ENCODE measurements at regions not wholly inside any gene's neighbourhood (a gene's known extent, or its start where the extent isn't known, plus 50 kb on each side); places are given as distances from the start of the nearest gene placed in this dataset.

DNA sequence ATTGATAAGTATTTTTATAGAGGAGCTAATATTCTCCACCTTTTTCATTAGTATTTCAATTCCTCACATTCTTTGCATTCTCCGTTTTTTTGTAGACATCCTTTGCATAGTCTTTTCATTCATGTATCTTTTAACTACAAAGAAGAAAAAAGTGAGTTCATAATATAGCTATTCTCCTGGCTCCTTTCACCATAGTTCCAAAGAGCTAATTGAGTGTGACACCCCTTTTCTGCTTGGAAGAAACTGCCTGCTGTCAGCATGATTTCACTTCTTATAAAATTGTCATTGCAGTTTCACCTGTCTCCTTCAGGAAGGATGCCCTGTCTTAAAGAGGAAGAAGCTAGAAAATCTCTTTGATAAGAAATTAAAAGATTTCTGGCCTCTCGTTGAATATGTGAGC lies 991.1 kb downstream of the KCNT2 start:
- no peak for DNase-seq

DNA sequence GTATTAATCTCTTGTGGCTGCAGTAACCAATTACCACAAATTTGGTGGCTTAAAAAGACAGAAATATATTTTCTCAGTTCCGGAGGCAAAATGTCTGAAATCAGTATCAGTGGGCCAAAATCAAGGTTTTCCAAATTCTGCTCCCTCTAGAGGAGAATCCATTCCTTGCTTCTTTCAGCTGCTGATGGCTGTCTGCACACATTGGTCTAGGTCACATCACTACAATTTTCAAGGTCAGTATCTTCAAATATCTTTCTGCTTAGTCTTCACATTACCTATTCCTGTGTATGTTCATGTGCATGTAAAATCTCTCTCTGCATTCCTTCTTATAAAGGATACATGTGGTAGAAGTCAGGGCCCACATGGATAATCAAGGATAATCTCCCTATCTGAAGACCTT lies 999.4 kb downstream of the KCNT2 start:
- no peak for DNase-seq

DNA sequence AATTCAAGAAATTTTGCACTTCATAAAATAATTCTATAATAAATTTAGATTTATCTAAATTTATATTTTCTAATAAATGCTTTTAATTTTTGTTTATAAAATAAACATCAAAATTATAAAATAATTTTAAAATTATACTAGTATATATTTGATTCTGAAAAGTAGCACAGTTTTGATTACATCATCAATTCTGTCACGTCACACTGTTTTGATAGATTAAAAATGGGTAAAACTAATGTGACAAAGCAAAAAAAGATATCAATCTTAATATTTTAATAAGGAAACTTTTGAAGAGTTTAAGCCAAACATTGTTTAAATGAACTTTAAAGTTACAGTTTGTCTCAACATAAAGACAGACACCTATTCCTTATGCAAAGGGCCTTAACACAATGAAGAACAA lies 1001.8 kb downstream of the KCNT2 start:
- no peak for DNase-seq

DNA sequence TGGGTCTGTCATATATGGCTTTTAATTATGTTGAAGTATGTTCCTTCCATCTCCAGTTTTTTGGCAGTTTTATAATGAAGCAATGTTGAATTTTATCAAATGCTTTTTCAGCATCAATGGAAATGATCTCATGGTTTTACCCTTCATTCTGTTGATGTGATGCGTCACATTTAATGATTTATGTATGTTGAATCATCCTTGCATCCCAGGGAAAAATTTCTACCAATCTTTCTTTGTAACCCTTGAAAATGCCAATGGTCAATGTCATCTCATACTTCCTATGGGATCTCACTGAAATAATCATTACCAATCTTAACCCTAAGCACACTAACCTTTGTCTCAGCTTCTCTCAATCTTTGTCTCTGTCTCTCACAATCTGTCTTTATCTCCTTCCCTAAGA lies 1004.0 kb downstream of the KCNT2 start:
- DNase-seq = no peak

DNA sequence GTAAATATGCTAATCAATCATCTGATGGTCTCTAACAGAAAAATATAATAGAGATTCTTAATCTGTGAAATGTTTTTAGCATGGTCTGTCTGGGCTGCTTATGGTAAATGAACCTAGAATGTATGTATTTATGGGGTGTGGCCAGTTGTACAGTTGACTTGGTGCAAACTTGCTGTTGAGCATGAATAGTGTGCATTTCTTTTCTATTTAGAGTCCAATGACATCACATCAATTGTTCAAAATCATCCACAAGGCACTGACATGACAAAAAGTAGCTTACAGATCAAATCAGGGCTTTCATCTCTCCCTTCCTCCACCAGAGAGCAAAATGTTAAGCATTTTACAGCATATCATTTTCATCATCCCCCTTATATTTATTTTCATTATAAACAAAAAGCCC lies 1010.3 kb downstream of the KCNT2 start:
- no peak for DNase-seq

DNA sequence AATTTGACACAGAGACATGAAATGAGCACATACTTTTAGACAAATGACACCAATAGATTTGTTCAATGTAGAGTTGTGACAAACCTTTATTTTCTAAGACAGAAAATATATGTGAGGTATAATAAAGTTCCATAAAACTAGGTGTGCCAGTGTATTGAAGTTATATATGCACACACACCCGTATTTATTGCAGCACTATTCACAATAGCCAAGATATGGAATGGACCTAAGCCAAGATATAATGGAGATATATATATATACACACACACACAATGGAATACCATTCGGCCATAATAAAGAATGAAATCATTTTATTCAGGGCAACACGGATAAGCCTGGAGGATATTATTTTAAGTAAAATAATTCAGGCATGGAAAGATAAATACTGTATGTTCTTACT lies 1013.5 kb downstream of the KCNT2 start:
- no peak for DNase-seq

DNA sequence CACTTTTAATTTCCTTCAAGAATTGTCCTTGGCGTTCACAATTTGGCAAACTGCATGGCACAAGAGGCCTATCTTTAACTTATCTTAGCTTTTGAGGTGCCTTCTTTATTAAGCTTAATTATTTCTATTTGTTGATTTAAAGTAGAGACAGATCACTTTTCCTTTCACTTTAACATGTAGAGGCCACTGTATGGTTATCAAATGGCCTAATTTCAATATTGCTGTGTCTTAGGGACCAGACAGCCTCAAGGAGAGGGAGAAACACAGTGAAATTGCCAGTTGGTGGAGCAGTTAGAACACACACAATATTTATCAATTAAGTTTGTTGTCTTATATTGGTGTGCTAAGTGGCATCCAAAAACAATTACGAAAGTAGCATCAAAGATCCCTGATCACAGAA lies 1013.9 kb downstream of the KCNT2 start:
- DNase-seq = no peak

DNA sequence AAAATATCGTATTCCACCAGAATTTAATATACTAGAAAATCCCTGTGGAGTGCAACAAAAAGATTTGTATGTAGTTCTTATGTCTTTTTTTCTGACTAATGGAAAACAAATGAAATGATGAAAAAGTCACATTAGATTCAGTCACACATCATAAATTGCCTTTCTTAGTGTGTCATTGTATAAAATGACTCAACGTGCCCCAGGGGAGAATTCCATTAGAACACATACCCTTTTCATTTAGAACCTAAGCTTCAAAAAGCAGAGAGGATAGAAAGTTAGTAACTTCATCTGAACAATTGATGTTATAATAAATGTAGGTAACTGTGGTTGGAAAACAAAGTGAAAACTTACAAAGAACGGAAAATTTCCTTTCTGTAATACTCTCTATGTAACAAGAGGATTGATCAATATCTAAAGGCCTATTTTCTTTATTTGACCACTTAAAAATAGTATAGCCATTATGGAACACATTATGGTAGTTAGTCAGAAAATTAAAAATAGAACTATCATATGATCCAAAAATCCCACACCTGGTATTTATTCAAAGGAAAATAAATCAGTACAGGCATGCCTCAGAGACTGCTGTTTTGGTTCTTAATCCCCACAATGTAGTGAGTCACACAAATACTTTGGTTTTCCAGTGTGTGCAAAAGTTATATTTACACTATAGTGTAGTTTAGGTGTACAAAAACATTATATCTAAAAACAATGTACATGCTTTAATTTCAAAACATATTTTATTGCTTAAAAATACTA lies 1016.1 kb downstream of the KCNT2 start:
- peak; percentile 24 for DNase-seq

DNA sequence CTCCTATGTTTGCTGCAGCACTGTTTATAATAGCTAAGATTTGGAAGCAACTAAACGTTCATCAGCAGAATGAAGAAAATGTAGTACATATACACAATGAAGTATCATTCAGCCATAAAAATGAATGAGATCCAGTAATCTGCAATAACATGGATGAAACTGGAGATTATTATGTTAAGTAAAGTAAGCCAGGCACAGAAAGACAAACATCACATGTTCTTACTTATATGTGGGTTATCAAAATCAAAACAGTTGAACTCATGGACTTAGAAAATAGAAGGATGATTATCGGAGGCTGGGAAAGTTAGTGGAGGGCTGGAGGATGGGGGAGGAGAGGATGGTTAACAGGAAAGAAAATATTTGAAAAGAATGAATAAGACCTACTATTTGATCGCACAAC lies 1017.6 kb downstream of the KCNT2 start:
- no peak for DNase-seq

DNA sequence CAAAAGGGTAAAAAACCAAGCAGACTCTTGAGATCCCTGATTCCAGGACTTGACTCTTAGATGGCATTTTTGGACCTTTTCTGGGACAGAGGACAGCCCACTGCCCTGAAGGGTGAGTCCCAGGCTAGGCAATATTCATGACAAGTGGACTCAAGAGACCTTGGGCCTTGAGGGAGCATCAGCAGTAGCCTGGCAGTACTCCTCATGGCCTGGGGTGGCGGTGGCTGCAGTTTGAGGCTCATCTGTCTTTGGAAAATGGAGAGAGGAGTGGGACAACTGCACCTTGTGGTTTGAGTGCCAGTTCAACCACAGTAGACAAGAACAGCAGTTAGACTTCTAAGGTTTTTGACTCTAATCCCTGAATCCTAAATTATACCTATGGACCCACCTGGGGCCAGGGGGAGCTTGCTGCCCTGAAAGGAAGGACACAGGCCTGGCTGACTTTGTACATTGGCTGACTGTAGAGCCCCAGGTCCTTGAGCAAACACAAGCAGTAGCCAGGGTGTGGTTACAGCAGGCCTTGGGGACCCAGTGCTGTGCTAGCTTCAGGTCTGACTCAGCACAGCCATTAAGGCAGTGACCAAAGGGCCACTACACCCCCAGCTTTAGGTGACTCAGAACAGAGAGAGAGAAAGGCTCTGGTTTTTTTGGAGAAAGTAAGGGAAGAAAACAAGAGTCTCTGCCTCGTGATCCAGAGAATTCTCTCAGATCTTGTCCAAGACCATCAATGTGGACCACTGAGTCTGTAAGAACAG lies 1023.2 kb downstream of the KCNT2 start:
- DNase-seq = no peak

DNA sequence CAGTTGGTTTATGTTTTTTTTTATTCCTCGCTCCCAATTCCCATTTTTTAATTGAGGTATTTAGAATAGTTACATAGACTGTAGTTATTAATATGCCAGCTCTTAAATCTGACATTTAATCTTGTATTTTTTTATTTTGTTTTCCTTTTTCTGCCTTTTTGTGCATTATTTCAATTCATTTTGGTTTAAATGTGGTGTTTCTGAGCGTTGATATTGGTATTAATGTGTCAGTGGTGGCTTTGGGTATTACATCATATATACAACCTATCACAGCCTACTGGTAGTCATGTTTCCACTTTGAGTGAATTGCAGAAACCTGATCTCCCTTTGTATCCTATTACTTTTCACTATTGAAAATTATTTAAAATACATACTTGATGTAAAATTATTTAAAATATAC lies 1027.3 kb downstream of the KCNT2 start:
- DNase-seq = no peak

DNA sequence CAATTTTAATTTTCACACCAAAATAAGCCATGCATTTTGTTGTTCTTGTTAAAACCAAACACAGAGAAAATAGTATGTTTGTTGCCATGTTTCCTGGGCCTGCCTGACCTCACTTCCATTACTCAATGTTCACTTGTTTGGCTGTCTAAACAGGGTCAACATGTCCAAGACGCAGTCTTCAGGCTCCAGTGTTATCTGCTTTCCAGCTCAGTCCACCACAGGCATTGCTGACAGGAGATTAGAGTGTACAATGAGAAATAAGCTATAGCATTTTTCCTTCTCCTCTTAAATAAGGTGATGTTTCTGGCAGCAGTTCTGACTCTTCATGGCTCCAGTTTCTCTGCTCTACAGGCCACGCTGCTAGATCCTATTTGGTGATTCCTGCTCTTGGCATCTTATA lies 1030.5 kb downstream of the KCNT2 start:
- DNase-seq = no peak

DNA sequence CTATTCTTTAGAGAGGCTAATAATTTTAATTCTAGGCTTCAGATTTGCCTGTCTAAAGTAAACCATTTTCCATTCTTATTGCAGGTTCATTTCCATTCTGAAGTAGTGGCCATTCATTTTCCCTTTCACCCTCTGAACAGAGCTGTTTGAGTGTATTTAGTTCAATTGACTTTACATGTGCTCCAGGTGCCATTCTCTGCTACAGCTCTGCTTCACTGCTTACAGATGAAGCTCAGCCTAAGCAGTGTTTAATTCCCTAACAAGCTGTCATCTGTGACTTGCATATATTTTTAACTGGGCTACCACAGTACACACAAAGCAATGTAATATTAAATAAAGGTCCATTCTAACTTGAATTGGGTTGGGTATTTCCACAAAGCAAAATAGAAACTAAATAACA lies 1031.6 kb downstream of the KCNT2 start:
- DNase-seq = no peak

DNA sequence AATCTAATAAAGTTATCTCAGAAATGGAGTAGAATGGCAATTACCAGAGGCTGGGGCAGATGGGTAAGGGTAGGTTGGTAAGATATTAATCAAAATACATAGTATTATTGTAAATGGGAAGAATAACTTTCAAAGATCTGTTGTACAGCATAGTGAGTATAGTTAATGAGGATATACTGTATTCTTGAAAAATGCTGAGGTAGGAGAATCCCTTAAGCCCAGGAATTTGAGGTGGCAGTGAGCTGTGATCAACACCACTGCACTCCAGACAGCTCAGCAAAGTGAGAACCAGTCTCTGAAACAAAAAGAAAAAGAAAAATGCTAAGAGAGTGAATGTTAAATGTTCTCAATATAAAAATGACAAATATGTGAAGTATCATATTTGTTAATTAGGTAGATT lies 1033.7 kb downstream of the KCNT2 start:
- DNase-seq = no peak

DNA sequence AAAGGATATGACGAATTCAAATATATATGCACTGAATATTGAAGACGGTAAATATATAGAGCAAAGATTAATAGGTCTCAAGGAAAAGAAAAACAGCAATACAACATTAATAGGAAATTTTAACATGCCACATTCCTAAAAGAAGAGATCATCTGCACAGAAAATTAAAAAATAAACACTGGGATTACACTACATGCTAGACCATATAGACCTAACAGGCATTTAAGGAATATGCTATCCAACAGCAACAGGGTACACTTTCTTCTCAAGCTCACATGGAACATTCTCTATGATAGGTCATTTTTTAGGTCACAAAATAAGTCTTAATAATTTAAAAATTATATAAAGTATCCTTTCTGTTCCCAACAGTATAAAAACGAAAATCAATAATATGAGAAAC lies 1038.3 kb downstream of the KCNT2 start:
- DNase-seq = no peak

DNA sequence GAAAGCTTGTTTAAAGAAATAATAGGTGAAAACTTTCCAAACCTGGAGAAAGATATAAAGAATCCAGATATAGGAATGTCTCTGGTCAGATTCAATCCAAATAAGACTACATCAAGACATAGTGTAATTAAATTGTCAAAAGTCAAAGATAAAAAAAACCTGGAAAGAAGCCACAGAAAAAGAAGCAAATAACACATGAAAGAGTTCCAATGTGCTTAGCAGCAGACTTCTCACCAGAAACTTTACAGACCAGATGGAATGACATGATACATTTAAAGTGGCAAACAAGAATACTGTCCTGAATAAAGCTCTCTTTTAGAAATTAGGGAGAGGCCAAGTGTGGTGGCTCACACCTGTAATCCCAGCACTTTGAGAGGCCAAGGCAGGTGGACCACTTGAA lies 1039.9 kb downstream of the KCNT2 start:
- no peak for DNase-seq

DNA sequence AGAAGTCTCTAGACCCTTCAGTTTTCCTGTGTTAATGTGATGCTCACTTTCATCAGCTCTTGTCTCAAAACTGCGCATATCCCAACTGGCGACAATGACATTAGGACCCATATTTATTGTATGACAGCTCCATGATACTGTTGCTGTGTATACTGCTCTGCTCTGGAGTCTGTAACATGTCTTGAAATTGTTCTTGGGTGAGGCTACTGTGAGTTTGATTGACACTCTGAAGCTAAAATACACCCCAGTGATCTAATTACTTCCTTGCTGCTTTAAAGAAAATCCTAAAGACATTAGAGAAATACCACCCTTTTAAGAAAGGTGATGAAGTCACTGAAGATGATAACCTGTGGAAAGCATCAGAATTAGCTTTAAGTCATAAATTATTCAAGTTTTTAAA lies 1046.2 kb downstream of the KCNT2 start:
- no peak for DNase-seq

DNA sequence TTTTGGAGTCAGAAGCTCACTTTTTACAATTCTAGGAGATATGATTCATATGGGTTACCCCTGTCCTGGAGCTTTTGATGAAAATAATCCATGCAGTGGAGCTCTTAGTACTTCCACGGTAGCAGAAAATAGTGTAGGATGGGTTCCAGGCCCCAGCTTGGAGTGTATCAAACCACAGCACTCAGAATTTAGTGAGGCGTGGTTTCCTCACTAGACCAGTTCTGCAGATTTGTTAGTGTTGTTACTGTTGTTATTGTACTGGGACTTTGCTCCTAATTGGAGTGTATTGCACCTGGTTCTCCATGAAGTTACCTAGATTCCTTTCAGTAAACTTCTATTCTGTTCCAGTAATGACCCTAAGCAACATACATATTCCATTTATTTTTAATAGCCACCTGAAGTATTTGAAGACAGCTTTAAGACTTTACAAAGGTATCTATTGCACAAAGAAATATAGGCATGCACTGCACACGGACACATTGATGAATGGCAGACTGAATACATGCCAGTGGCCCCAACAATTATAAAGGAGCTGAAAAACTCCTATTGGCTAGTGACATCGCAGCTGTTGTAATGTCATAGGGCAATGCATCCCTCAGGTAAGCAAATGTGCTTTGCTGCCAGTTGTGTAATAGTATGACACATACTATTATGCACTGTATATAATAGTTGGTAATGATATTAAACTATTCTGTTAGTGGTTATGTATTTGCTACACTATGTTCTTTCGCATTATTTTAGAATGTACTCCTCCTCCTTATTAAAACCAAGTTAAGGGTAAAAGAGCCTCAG lies 1058.0 kb downstream of the KCNT2 start:
- no peak for DNase-seq

DNA sequence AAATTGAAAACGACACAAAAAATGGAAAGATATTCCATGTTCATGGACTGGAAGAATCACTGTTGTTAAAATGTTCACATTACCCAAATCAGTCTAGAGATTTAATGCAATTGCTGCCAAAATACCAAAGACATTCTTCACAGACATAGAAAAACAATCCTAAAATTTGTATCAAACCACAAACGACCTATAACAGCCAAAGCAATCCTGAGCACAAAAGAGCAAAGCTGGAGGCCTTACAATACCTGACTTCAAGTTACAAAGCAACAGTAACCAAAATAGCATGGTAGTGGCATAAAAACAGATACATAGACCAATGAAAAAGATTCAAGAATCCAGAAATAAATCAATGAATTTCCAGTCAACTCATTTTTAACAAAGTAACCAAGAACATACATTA lies 1077.3 kb downstream of the KCNT2 start:
- DNase-seq = no peak

DNA sequence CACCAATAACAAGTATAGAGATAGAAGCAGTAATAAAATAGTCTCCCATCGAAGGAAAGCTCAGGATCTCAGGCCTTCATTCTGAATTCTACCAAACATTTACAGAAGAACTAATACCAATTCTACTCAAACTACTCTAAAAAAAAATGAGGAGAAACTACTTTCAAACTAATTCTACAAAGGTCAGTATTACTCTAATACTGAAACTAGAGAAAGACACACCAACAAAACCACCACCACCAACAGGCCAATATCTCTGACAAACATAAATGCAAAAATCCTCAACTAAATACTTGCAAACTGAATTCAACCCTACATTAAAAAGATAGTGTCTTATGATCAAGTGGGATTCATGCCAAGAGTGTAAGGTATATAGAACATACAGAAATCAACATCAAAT lies 1078.4 kb downstream of the KCNT2 start:
- DNase-seq = no peak

DNA sequence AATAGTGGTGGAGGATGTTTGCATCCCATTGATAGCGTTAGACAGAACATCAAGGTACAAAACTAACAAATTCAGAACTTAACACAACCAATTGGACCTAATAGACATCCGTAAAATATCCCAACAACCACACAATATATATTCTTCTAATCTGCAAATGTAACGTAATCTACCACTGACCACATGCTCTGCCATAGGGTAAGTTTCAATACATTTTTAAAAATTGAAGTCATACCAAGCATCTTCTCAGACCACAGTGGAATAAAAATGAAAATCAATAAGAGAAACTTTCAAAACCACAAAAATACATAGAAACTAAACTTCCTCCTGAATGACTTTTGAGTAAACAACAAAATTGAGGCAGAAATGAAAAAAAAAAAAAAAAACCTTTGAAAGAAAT lies 1087.5 kb downstream of the KCNT2 start:
- DNase-seq = no peak

DNA sequence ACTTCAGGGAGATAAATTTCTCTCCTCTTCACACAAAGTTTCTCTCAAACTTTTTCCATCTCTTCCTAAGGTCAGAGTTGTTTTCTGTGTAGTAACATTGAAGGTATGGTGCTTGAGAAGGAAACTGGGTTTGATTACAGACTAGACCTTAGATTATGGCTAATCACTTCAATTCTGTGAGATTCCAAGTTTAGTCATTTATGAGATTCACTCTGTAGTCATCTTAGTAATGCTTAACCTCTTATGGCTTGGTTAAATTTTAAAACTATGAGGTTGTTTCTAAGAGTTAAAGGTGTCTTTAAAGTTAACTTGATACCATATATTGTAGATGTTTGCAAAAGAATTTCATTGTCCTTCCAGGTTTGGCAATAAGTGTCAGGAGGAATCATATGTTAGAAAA lies 1092.2 kb downstream of the KCNT2 start:
- DNase-seq = no peak

DNA sequence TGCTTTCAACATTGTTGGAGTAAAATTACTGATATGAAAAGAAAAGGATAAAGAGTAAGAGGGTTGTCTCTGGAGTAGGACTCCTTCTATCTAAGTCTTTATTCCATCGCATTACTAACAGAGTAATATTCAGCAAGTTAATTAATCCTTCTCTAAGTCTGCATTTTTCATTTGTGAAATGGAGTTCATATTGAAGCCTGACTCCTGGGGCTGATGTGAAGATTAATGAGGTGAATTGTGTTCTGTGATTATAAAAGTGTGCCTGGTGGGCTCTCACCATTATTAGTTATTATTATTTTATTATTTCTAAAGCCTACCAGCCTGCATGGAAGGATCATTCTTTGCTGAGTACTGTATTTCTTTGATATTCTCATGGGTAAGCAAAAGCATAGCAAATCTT lies 1096.7 kb downstream of the KCNT2 start:
- DNase-seq = no peak

DNA sequence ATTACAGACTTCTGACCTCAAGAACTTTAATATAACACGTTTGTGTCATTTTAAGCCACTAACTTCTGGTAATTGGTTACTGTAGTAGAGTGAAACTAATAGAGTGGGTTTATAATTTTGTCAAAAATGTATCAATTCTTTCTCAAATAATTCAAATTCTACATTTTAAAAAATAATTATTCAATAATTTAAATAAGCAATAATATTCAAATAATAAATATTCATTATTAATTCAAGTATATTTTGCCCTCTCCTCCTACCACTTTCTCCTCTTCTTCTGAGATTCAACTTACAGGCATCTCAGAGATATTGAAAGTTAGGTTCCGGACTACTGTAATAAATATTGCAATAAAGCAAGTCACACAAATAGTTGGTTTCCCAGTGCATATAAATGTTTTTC lies 1107.1 kb downstream of the KCNT2 start:
- no peak for DNase-seq

Data from T1000 (cell line).